ENCODE measurements at regions not wholly inside any gene's neighbourhood (a gene's known extent, or its start where the extent isn't known, plus 50 kb on each side); places are given as distances from the start of the nearest gene placed in this dataset.

DNA sequence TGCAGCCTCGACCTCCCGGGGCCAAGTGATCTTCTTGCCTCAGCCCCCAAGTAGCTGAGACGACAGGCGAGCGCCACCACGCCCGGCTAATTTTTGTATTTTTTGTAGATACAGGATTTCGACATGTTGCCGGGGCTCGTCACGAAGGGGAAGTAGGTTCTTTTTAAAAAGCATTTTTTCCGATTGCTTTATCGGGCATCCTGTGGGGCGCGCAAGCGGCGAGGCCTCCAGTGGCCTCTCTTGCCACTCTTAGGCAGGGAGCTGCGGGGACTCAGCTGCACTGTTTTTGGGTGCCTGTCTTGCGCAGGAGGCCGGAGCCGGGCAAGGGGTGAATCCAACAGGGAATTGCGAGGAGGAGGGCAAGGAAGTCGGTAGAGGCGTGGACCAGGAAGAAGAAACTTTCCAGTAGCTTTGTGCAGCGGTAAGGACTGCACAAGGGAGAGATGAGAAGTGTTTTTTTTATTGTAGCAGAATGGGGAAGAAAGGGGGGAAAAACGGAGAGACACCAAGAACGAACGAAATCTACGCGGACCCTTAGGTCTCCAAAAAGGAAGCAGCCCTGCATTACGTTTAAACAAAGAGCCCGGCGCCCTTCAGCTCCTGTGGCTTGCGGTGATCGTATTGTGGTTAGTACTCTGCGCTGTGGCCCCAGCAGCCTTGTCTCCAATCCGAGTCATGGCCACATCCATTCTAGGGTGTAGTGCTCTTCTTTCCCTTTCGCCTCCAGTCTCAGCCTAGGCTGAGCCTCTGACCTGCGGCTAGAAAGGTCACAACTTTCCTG lies 164.8 kb downstream of the PPIAL4G start:
- TF ChIP-seq, protein P1, sequence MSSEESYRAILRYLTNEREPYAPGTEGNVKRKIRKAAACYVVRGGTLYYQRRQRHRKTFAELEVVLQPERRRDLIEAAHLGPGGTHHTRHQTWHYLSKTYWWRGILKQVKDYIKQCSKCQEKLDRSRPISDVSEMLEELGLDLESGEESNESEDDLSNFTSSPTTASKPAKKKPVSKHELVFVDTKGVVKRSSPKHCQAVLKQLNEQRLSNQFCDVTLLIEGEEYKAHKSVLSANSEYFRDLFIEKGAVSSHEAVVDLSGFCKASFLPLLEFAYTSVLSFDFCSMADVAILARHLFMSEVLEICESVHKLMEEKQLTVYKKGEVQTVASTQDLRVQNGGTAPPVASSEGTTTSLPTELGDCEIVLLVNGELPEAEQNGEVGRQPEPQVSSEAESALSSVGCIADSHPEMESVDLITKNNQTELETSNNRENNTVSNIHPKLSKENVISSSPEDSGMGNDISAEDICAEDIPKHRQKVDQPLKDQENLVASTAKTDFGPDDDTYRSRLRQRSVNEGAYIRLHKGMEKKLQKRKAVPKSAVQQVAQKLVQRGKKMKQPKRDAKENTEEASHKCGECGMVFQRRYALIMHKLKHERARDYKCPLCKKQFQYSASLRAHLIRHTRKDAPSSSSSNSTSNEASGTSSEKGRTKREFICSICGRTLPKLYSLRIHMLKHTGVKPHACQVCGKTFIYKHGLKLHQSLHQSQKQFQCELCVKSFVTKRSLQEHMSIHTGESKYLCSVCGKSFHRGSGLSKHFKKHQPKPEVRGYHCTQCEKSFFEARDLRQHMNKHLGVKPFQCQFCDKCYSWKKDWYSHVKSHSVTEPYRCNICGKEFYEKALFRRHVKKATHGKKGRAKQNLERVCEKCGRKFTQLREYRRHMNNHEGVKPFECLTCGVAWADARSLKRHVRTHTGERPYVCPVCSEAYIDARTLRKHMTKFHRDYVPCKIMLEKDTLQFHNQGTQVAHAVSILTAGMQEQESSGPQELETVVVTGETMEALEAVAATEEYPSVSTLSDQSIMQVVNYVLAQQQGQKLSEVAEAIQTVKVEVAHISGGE (CRISPR knock-in tag; IDR thresholded peaks at IDR 0.05), result no peak
- TF ChIP-seq, protein P2, sequence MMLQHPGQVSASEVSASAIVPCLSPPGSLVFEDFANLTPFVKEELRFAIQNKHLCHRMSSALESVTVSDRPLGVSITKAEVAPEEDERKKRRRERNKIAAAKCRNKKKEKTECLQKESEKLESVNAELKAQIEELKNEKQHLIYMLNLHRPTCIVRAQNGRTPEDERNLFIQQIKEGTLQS (IDR thresholded peaks at IDR 0.05; ENCODE audit: borderline replicate concordance, extremely low read depth, low read depth, low read length), result no peak
- TF ChIP-seq EZH2 (IDR thresholded peaks at IDR 0.05; ENCODE audit: borderline replicate concordance, control insufficient read depth, low read depth, low read length), result no peak
- no peak for TF ChIP-seq SRF (IDR thresholded peaks at IDR 0.05; ENCODE audit: low read depth in 2 of 2, low read length in 2 of 2)
- no peak for TF ChIP-seq FOS (IDR thresholded peaks at IDR 0.05; ENCODE audit: borderline replicate concordance, extremely low read depth, insufficient read length)
- no peak for TF ChIP-seq PML (IDR thresholded peaks at IDR 0.05; ENCODE audit: low read length)
- TF ChIP-seq, protein P3, sequence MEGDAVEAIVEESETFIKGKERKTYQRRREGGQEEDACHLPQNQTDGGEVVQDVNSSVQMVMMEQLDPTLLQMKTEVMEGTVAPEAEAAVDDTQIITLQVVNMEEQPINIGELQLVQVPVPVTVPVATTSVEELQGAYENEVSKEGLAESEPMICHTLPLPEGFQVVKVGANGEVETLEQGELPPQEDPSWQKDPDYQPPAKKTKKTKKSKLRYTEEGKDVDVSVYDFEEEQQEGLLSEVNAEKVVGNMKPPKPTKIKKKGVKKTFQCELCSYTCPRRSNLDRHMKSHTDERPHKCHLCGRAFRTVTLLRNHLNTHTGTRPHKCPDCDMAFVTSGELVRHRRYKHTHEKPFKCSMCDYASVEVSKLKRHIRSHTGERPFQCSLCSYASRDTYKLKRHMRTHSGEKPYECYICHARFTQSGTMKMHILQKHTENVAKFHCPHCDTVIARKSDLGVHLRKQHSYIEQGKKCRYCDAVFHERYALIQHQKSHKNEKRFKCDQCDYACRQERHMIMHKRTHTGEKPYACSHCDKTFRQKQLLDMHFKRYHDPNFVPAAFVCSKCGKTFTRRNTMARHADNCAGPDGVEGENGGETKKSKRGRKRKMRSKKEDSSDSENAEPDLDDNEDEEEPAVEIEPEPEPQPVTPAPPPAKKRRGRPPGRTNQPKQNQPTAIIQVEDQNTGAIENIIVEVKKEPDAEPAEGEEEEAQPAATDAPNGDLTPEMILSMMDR (IDR thresholded peaks at IDR 0.05 in 2 of 3, conservative IDR thresholded peaks at IDR 0.05 in 1 of 3; ENCODE audit: control insufficient read depth in 2 of 3, extremely low read depth in 1 of 3, insufficient read depth in 1 of 3, low read depth in 3 of 3, low read length in 3 of 3), result no peak
- no peak for TF ChIP-seq POU2F2 (IDR thresholded peaks at IDR 0.05; ENCODE audit: borderline replicate concordance, low read depth, low read length)
- no peak for TF ChIP-seq RB1 (IDR thresholded peaks at IDR 0.05; ENCODE audit: borderline replicate concordance)
- TF ChIP-seq JUND (IDR thresholded peaks at IDR 0.05; ENCODE audit: low read depth, low read length), result no peak
- TF ChIP-seq FOXK2 (IDR thresholded peaks at IDR 0.05), result no peak
- TF ChIP-seq, protein P4, sequence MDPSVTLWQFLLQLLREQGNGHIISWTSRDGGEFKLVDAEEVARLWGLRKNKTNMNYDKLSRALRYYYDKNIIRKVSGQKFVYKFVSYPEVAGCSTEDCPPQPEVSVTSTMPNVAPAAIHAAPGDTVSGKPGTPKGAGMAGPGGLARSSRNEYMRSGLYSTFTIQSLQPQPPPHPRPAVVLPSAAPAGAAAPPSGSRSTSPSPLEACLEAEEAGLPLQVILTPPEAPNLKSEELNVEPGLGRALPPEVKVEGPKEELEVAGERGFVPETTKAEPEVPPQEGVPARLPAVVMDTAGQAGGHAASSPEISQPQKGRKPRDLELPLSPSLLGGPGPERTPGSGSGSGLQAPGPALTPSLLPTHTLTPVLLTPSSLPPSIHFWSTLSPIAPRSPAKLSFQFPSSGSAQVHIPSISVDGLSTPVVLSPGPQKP (IDR thresholded peaks at IDR 0.05; ENCODE audit: low read depth, low read length), result no peak
- no peak for TF ChIP-seq MTA2 (IDR thresholded peaks at IDR 0.05; ENCODE audit: low read depth)
- TF ChIP-seq RELA (IDR thresholded peaks at IDR 0.05; ENCODE audit: borderline replicate concordance, partially characterized antibody), result no peak
